ENCODE measurements at regions not wholly inside any gene's neighbourhood (a gene's known extent, or its start where the extent isn't known, plus 50 kb on each side); places are given as distances from the start of the nearest gene placed in this dataset.

GRCh38 chr12:116358893-116359761, 81.6 kb upstream of the MED13L start:
- TF ChIP-seq CTCF (IDR thresholded peaks at IDR 0.05), result no peak
- Mint-ChIP-seq H3K36me3 (no peaks in the 10 kb centered on the region), H3K4me3 (peak overlapping the region; percentile 65), H3K27ac (peak overlapping the region; percentile 81), H3K27me3 (ENCODE audit: low read depth in 2 of 2) (no peaks in the 10 kb centered on the region), H3K4me1 (peaks cover 27 to 28% of the 10 kb centered on the region in 2 donors), H3K9me3 (no peaks in the 10 kb centered on the region)
- Histone ChIP-seq H3K27me3 (ENCODE audit: control insufficient read depth, insufficient read depth, low read length) (no peaks in the 10 kb centered on the region), H3K9me3 (ENCODE audit: control insufficient read depth, insufficient read depth, low read length) (no peaks in the 10 kb centered on the region), H3K36me3 (ENCODE audit: control insufficient read depth, insufficient read depth, low read length) (no peaks in the 10 kb centered on the region), H3K4me1 (ENCODE audit: control insufficient read depth, insufficient read depth, low read length) (peaks cover 31% of the 10 kb centered on the region), H3K27ac (ENCODE audit: low read length) (peak overlapping the region; percentile 45), H3K4me3 (ENCODE audit: low read length) (no peak overlapping the region)
- WGBS (ENCODE audit: insufficient coverage), result 18% methylated on average over 10 of the region's 10 CpGs
- DNase-seq, result peak; percentile 74 to 88
- ATAC-seq, result peak; percentile 94 to 95 (median 94)
- intact Hi-C loops (cut with micrococcal nuclease), result loop anchor here (2.0 kb wide), 1 partner anchor 82 kb away; the partner anchor contains the start of gene MED13L

- peaks cover 31% of the 10 kb centered on the region for H3K4me1 ChIP-seq (ENCODE audit: control insufficient read depth, insufficient read depth, low read length)
- ATAC-seq, result no peak
- H3K9me3 ChIP-seq (ENCODE audit: control insufficient read depth, insufficient read depth, low read length), result no peaks in the 10 kb centered on the region
- TF ChIP-seq CTCF (IDR thresholded peaks at IDR 0.05), result no peak
- no peaks in the 10 kb centered on the region for H3K9me3 Mint-ChIP-seq
- intact Hi-C loops (cut with micrococcal nuclease), result no loop called here
- peak overlapping the region; percentile 78 for H3K4me3 Mint-ChIP-seq
- 77% methylated on average over 5 of the region's 6 CpGs for WGBS (ENCODE audit: insufficient coverage)
- H3K27ac Mint-ChIP-seq, result peak overlapping the region in 1 of 2 donors; percentile 57
- H3K27me3 Mint-ChIP-seq (ENCODE audit: low read depth in 2 of 2), result no peaks in the 10 kb centered on the region
- peaks cover 27 to 28% of the 10 kb centered on the region in 2 donors for H3K4me1 Mint-ChIP-seq
- H3K4me3 ChIP-seq (ENCODE audit: low read length), result no peak overlapping the region
- no peak for DNase-seq
- no peaks in the 10 kb centered on the region for H3K36me3 Mint-ChIP-seq
- no peaks in the 10 kb centered on the region for H3K27me3 ChIP-seq (ENCODE audit: control insufficient read depth, insufficient read depth, low read length)
- no peak overlapping the region for H3K27ac ChIP-seq (ENCODE audit: low read length)
- no peaks in the 10 kb centered on the region for H3K36me3 ChIP-seq (ENCODE audit: control insufficient read depth, insufficient read depth, low read length)
Observed at GRCh38 chr12:116360579-116361413, 83.3 kb upstream of the MED13L start.

- Mint-ChIP-seq H3K9me3 (no peaks in the 10 kb centered on the region), H3K4me3 (no peak overlapping the region), H3K36me3 (no peaks in the 10 kb centered on the region), H3K27ac (no peak overlapping the region), H3K27me3 (ENCODE audit: low read depth in 2 of 2) (no peaks in the 10 kb centered on the region), H3K4me1 (peaks cover 27 to 28% of the 10 kb centered on the region in 2 donors)
- ATAC-seq (no peak), DNase-seq (no peak)
- WGBS (ENCODE audit: insufficient coverage), result 60% methylated on average over 19 of the region's 19 CpGs
- Histone ChIP-seq H3K27me3 (ENCODE audit: control insufficient read depth, insufficient read depth, low read length) (no peaks in the 10 kb centered on the region), H3K4me1 (ENCODE audit: control insufficient read depth, insufficient read depth, low read length) (peaks cover 31% of the 10 kb centered on the region), H3K9me3 (ENCODE audit: control insufficient read depth, insufficient read depth, low read length) (no peaks in the 10 kb centered on the region), H3K4me3 (ENCODE audit: low read length) (no peak overlapping the region), H3K27ac (ENCODE audit: low read length) (no peak overlapping the region), H3K36me3 (ENCODE audit: control insufficient read depth, insufficient read depth, low read length) (no peaks in the 10 kb centered on the region)
- TF ChIP-seq CTCF (IDR thresholded peaks at IDR 0.05), result no peak
- intact Hi-C loops (cut with micrococcal nuclease), result no loop called here
Observed at GRCh38 chr12:116361414-116362223, 84.1 kb upstream of the MED13L start.

All from natural killer cell (primary cell).